OCI-LY7 (cell line): ENCODE measurements at regions not wholly inside any gene's neighbourhood (a gene's known extent, or its start where the extent isn't known, plus 50 kb on each side); places are given as distances from the start of the nearest gene placed in this dataset.
A peak's percentile ranks its signal among the peaks of the same experiment; 100 is the strongest.

Experiments
- CTCF ChIP-seq: fragments of 200-600 bp; sonication (generic); conservative IDR thresholded peaks from 2 replicates; pipeline ENCODE4 v1.5.1; 2014; ENCODE audit warnings: mild to moderate bottlenecking, antibody characterized with exemption, low read length, moderate library complexity, mixed read lengths
- EZH2phosphoT487 ChIP-seq: fragments of 200-600 bp; sonication (generic); IDR thresholded peaks from 2 replicates; pipeline ENCODE4 v1.6.1; 2018; ENCODE audit warnings: low read depth, borderline replicate concordance, mild to moderate bottlenecking, mixed run types, antibody characterized with exemption, low read length, moderate library complexity, mixed read lengths

GRCh38 chr2:48912110-48912509 is 156.6 kb upstream of the LHCGR start:
- TF ChIP-seq CTCF: peak; percentile 26; the same call in 1 of the 2 replicates
- no peak for TF ChIP-seq EZH2phosphoT487
